Sigmoid colon (tissue), 6 donors: ENCODE measurements at regions not wholly inside any gene's neighbourhood (a gene's known extent, or its start where the extent isn't known, plus 50 kb on each side); places are given as distances from the start of the nearest gene placed in this dataset.

ENCODE experiments used
- DNase-seq: peaks from one replicate; pipeline ENCODE4 v3.0.0-alpha.2; 2019
- H3K27ac ChIP-seq, 4 donors: fragments of 200-600 bp; sonication (generic); one replicate each; pipeline ENCODE4 v1.5.1; 2016 to 2019; ENCODE audit warnings: mild to moderate bottlenecking in 1 of 4
- H3K27me3 ChIP-seq, 3 donors: fragments of 200-600 bp; sonication (generic); one replicate each; pipeline ENCODE4 v1.5.1; 2019; ENCODE audit warnings: mild to moderate bottlenecking in 1 of 3
- H3K36me3 ChIP-seq, 4 donors: fragments of 200-600 bp; sonication (generic); one replicate each; pipeline ENCODE4 v1.5.1; 2016 to 2019
- H3K4me1 ChIP-seq, 4 donors: fragments of 200-600 bp; sonication (generic); one replicate each; pipeline ENCODE4 v1.5.1; 2017 to 2019
- H3K4me3 ChIP-seq, 4 donors: fragments of 200-600 bp; sonication (generic); one replicate each; pipeline ENCODE4 v1.5.1; 2017 to 2019; ENCODE audit warnings: mild to moderate bottlenecking in 2 of 4, moderate library complexity in 1 of 4
- H3K9me3 ChIP-seq, 4 donors: fragments of 200-600 bp in 3 of 4; sonication (generic) in 3 of 4; one replicate each; pipeline versions ENCODE4 v1.5.1 to v1.6.1; 2013 to 2019
- EP300 ChIP-seq, 4 donors: sonication (generic); formaldehyde crosslinking; IDR thresholded peaks; one replicate each; pipeline ENCODE4 v1.6.1; 2017; ENCODE audit warnings: antibody characterized with exemption in 4 of 4
- POLR2A ChIP-seq, 2 donors: fragments of 450-650 bp; IDR thresholded peaks; one replicate each; pipeline ENCODE4 v1.6.1; 2016; ENCODE audit warnings: antibody characterized with exemption in 2 of 2, mild to moderate bottlenecking in 2 of 2, moderate library complexity in 2 of 2
- POLR2AphosphoS5 ChIP-seq, 4 donors: sonication (generic); formaldehyde crosslinking; IDR thresholded peaks; one replicate each; pipeline ENCODE4 v1.6.1; 2017; ENCODE audit warnings: antibody characterized with exemption in 4 of 4
- WGBS, 2 donors: extraction: QIAGEN DNeasy Blood & Tissue Kit; methylation state at CpG; one replicate each; pipeline ENCODE4 v1.1.7; 2013; 5-methylcytosine and 5-hydroxymethylcytosine counted together
- intact Hi-C: fragments of 100-400 bp; cut with DNase I; formaldehyde crosslinking; loops from one replicate; pipeline ENCODE4 v1.15.1; 2023
- TF ChIP-seq, protein P1 (sequence below), 4 experiments: fragments of 450-650 bp in 3 of 4; fragments of 200-600 bp in 1 of 4; IDR thresholded peaks; one replicate each; pipeline ENCODE4 v1.5.1; 2016 to 2019; ENCODE audit warnings: antibody characterized with exemption in 4 of 4, mild to moderate bottlenecking in 3 of 4, moderate library complexity in 2 of 4
- donor health status: healthy with polysubstance abuse.
- donor health status: healthy.

DNA sequence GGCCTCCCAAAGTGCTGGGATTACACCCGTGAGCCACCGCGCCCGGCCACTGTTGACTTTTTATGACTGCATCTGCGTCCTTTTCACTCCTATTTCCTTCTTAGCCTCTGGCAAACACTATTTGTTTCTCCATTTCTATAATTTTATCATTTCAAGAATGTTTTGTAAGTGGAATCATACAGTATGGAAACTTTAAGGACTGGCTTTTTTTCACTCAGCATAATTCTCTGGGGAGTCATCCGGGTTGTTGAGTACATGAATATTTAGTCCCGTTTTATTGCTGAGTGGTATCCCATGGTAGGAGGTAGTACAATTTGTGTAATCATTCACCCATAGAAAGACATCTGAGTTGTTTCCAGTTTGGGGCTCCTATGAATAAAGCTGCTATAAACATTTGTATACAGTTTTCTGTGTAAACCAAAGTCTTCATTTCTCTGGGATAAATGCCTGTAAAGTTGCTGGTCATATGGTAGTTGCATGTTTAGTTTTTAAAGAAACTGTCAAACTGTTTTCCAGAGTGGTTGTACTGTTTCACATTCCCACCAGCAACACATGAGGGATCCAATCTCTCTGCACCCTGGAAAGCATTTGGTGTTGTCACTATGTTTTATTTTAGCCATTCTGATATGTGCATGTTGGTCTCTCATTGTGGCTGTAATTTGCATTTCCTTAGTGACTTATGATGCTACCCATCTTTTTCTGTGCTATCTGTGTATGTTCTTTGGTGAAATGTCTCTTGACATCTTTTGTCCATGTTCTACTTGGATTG lies 139.6 kb upstream of the EEPD1 start:
- no peak for DNase-seq
- intact Hi-C loops: no loop called here
- Histone ChIP-seq H3K4me1 (no peaks in the 10 kb centered on the region), H3K9me3 (no peaks in the 10 kb centered on the region), H3K27me3 (no peaks in the 10 kb centered on the region), H3K4me3 (no peak overlapping the region), H3K27ac (no peak overlapping the region), H3K36me3 (no peaks in the 10 kb centered on the region)
- WGBS, 2 donors: 20 to 64% methylated on average over 7 of the region's 7 CpGs
- no peak for TF ChIP-seq POLR2A (IDR thresholded peaks at IDR 0.05)
- TF ChIP-seq POLR2AphosphoS5 (IDR thresholded peaks at IDR 0.05): no peak
- TF ChIP-seq, protein P1, sequence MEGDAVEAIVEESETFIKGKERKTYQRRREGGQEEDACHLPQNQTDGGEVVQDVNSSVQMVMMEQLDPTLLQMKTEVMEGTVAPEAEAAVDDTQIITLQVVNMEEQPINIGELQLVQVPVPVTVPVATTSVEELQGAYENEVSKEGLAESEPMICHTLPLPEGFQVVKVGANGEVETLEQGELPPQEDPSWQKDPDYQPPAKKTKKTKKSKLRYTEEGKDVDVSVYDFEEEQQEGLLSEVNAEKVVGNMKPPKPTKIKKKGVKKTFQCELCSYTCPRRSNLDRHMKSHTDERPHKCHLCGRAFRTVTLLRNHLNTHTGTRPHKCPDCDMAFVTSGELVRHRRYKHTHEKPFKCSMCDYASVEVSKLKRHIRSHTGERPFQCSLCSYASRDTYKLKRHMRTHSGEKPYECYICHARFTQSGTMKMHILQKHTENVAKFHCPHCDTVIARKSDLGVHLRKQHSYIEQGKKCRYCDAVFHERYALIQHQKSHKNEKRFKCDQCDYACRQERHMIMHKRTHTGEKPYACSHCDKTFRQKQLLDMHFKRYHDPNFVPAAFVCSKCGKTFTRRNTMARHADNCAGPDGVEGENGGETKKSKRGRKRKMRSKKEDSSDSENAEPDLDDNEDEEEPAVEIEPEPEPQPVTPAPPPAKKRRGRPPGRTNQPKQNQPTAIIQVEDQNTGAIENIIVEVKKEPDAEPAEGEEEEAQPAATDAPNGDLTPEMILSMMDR (IDR thresholded peaks at IDR 0.05): no peak

DNA sequence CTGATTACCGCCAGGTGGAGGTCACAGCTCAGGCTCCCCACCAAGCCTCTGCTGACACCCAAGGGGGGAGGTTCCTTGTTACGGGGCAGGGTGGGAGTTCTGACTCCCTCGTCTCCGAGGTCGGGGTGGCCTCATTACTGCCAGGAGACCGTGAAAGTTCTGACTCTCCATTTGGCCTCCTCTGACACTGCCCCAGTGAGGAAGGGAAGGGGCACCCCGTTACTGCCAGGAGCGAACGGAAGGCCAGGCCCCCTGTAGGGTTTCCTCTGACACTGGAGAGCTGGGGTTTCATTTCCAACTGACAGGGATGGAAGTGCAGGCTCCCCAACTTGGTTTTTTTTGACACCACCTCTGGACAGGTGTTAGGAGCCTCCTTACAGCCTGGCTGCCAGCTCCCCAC lies 138.1 kb upstream of the EEPD1 start:
- no peak for DNase-seq
- intact Hi-C loops: no loop called here
- Histone ChIP-seq H3K4me1 (no peaks in the 10 kb centered on the region), H3K36me3 (no peaks in the 10 kb centered on the region), H3K4me3 (no peak overlapping the region), H3K9me3 (no peaks in the 10 kb centered on the region), H3K27me3 (no peaks in the 10 kb centered on the region), H3K27ac (no peak overlapping the region)
- 92 to 94% methylated on average over 9 of the region's 9 CpGs for WGBS, 2 donors
- TF ChIP-seq POLR2AphosphoS5 (IDR thresholded peaks at IDR 0.05) (no peak), EP300 (IDR thresholded peaks at IDR 0.05) (no peak), POLR2A (IDR thresholded peaks at IDR 0.05) (no peak)
- TF ChIP-seq, protein P1 (IDR thresholded peaks at IDR 0.05): no peak

DNA sequence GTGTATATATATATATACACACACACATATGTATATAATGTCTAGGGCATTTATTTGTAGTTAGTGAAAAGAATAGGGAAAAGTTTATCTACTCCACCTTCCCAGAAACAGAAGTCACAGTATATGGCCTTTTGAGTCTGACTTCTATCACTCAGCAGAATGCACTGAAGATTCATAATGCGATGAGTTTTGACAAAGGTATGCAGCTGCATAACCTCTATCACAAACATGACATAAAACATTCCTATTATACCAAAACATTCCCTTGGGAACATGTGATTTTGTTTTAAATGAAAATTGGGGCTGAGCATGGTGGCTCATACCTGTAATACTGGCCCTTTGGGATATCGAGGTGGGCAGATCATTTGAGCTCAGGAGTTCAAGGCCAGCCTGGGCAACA lies 137.3 kb upstream of the EEPD1 start:
- TF ChIP-seq POLR2A (IDR thresholded peaks at IDR 0.05): no peak
- TF ChIP-seq EP300 (IDR thresholded peaks at IDR 0.05): no peak
- TF ChIP-seq, protein P1 (IDR thresholded peaks at IDR 0.05): no peak
- no peak for TF ChIP-seq POLR2AphosphoS5 (IDR thresholded peaks at IDR 0.05)
- 83 to 92% methylated on average over 2 of the region's 2 CpGs for WGBS, 2 donors
- intact Hi-C loops: no loop called here
- no peak for DNase-seq
- H3K9me3 ChIP-seq: no peaks in the 10 kb centered on the region
- H3K27ac ChIP-seq: no peak overlapping the region
- no peaks in the 10 kb centered on the region for H3K36me3 ChIP-seq
- no peaks in the 10 kb centered on the region for H3K4me1 ChIP-seq
- no peak overlapping the region for H3K4me3 ChIP-seq
- H3K27me3 ChIP-seq: no peaks in the 10 kb centered on the region

DNA sequence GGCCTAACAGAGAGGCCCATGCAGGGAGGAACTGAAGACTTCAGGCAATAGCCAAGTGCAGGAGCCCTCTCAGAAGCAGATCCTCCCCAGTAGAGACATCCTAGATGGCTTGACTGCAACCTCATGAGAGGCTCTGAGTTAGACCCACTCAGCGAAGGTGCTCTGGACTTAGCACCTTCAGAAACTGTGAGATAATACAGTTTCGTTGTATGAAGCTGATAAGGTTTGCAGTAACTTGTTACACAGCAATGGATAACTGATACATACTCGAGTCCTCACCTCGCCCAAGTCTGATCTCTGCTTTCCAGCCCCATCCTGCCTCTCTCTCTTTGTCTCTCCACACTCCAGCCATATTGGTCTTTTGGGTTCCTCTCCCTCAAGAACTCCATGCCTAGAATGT lies 136.4 kb upstream of the EEPD1 start:
- Histone ChIP-seq H3K9me3 (no peaks in the 10 kb centered on the region), H3K36me3 (no peaks in the 10 kb centered on the region), H3K27me3 (no peaks in the 10 kb centered on the region), H3K4me1 (no peaks in the 10 kb centered on the region), H3K27ac (no peak overlapping the region), H3K4me3 (no peak overlapping the region)
- DNase-seq: no peak
- no peak for TF ChIP-seq EP300 (IDR thresholded peaks at IDR 0.05)
- TF ChIP-seq POLR2AphosphoS5 (IDR thresholded peaks at IDR 0.05): no peak
- TF ChIP-seq POLR2A (IDR thresholded peaks at IDR 0.05): no peak
- TF ChIP-seq, protein P1 (IDR thresholded peaks at IDR 0.05): no peak
- intact Hi-C loops: no loop called here
- WGBS, 2 donors: 93 to 94% methylated on average over 4 of the region's 4 CpGs

DNA sequence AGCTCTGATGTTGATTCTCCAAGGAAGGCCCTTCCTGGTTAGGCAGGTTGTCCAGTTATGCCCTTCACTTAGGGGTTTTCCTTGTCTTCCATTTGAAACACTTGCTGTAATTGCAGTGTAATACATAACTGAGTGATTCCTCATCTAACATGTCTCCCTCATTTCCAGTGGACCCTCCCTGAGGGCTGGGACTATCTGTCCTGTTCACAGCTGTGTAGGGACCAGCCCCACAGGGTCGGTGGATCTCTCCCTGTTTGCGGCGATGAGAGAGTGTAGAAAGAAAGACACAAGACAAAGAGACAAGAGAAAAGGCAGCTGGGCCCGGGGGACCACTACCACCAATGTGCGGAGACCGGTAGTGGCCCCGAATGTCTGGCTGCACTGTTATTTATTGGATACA lies 135.9 kb upstream of the EEPD1 start:
- Histone ChIP-seq H3K4me3 (no peak overlapping the region), H3K36me3 (no peaks in the 10 kb centered on the region), H3K4me1 (no peaks in the 10 kb centered on the region), H3K27me3 (no peaks in the 10 kb centered on the region), H3K27ac (no peak overlapping the region), H3K9me3 (no peaks in the 10 kb centered on the region)
- WGBS, 2 donors: 94 to 96% methylated on average over 7 of the region's 7 CpGs
- no peak for TF ChIP-seq EP300 (IDR thresholded peaks at IDR 0.05)
- no peak for DNase-seq
- intact Hi-C loops: no loop called here
